Trophoblast cell (in vitro differentiated cells and primary cell): ENCODE measurements at regions not wholly inside any gene's neighbourhood (a gene's known extent, or its start where the extent isn't known, plus 50 kb on each side); places are given as distances from the start of the nearest gene placed in this dataset.
A peak's percentile ranks its signal among the peaks of the same experiment; 100 is the strongest.

Experiments
- DNase-seq, 2 donors: peaks; one replicate each; pipeline ENCODE4 v3.0.0-alpha.2; 2016
- H2AFZ ChIP-seq: 2 replicates; pipeline ENCODE4 v1.6.1; 2013; ENCODE audit warnings: low read length, moderate library complexity, mild to moderate bottlenecking; ENCODE audit not compliant: insufficient read depth, poor library complexity
- H2AK5ac ChIP-seq: 2 replicates; pipeline ENCODE4 v1.6.1; 2013; ENCODE audit warnings: mild to moderate bottlenecking, low read length
- H2BK120ac ChIP-seq: 2 replicates; pipeline ENCODE4 v1.6.1; 2013; ENCODE audit warnings: low read length, mild to moderate bottlenecking, moderate library complexity; ENCODE audit not compliant: insufficient read depth, poor library complexity
- H2BK12ac ChIP-seq: 2 replicates; pipeline ENCODE4 v1.6.1; 2013; ENCODE audit warnings: mild to moderate bottlenecking, low read length, moderate library complexity
- H2BK5ac ChIP-seq: 2 replicates; pipeline ENCODE4 v1.6.1; 2013; ENCODE audit warnings: low read length, low read depth, moderate library complexity, mild to moderate bottlenecking; ENCODE audit not compliant: poor library complexity
- H3K14ac ChIP-seq: 2 replicates; pipeline ENCODE4 v1.6.1; 2013; ENCODE audit warnings: mild to moderate bottlenecking, low read length
- H3K18ac ChIP-seq: 2 replicates; pipeline ENCODE4 v1.6.1; 2013; ENCODE audit warnings: mild to moderate bottlenecking, low read length
- H3K23ac ChIP-seq: 2 replicates; pipeline ENCODE4 v1.6.1; 2013; ENCODE audit warnings: low read length
- H3K27ac ChIP-seq: 2 replicates; pipeline ENCODE4 v1.5.1; 2013; ENCODE audit warnings: low read depth, mild to moderate bottlenecking, inconsistent platforms, low read length, moderate library complexity
- H3K27me3 ChIP-seq: 2 replicates; pipeline ENCODE4 v1.6.1; 2013; ENCODE audit warnings: inconsistent platforms, mild to moderate bottlenecking, low read length, moderate library complexity; ENCODE audit not compliant: insufficient read depth
- H3K36me3 ChIP-seq, 2 experiments: 1 replicate in 1 of 2; 2 replicates in 1 of 2; pipeline ENCODE4 v1.6.1; 2013; ENCODE audit warnings: low read length in 2 of 2, mild to moderate bottlenecking in 2 of 2, moderate library complexity in 1 of 2; ENCODE audit not compliant: insufficient read depth in 2 of 2, control insufficient read depth in 1 of 2
- H3K4ac ChIP-seq: 2 replicates; pipeline ENCODE4 v1.6.1; 2013; ENCODE audit warnings: low read depth, mild to moderate bottlenecking, low read length, moderate library complexity
- H3K4me1 ChIP-seq, 2 experiments: 1 replicate in 1 of 2; 2 replicates in 1 of 2; pipeline ENCODE4 v1.6.1; 2013; ENCODE audit warnings: low read length in 2 of 2, mild to moderate bottlenecking in 2 of 2, moderate library complexity in 1 of 2; ENCODE audit not compliant: insufficient read depth in 2 of 2, control insufficient read depth in 1 of 2
- H3K4me2 ChIP-seq: 2 replicates; pipeline ENCODE4 v1.6.1; 2013; ENCODE audit warnings: inconsistent platforms, mild to moderate bottlenecking, low read length, moderate library complexity
- H3K4me3 ChIP-seq: 2 replicates; pipeline ENCODE4 v1.5.1; 2013; ENCODE audit warnings: mild to moderate bottlenecking, low read depth, low read length, inconsistent platforms
- H3K79me1 ChIP-seq: one replicate; pipeline ENCODE4 v1.6.1; 2013; ENCODE audit warnings: low read length
- H3K79me2 ChIP-seq: 2 replicates; pipeline ENCODE4 v1.6.1; 2013; ENCODE audit warnings: low read length, mild to moderate bottlenecking; ENCODE audit not compliant: control insufficient read depth, insufficient read depth, poor library complexity
- H3K9ac ChIP-seq: 2 replicates; pipeline ENCODE4 v1.6.1; 2013; ENCODE audit warnings: mild to moderate bottlenecking, low read length
- H3K9me3 ChIP-seq: 2 replicates; pipeline ENCODE4 v1.6.1; 2013; ENCODE audit warnings: low read depth, mild to moderate bottlenecking, control low read depth, inconsistent platforms, low read length; ENCODE audit not compliant: insufficient read depth
- H4K12ac ChIP-seq: 2 replicates; pipeline ENCODE4 v1.6.1; 2013; ENCODE audit warnings: low read depth, mild to moderate bottlenecking, low read length, moderate library complexity
- H4K8ac ChIP-seq: 2 replicates; pipeline ENCODE4 v1.6.1; 2013; ENCODE audit warnings: low read depth, mild to moderate bottlenecking, low read length, moderate library complexity
- H4K91ac ChIP-seq: one replicate; pipeline ENCODE4 v1.6.1; 2013; ENCODE audit warnings: low read depth, mild to moderate bottlenecking, low read length, moderate library complexity
- WGBS: extraction: QIAGEN DNeasy Blood & Tissue Kit; methylation state at CpG from one replicate; pipeline ENCODE4 v1.1.7; 2013; ENCODE audit warnings: missing lambda C conversion rate; ENCODE audit not compliant: insufficient read length, insufficient coverage; ENCODE audit errors: extremely low coverage; 5-methylcytosine and 5-hydroxymethylcytosine counted together

DNA sequence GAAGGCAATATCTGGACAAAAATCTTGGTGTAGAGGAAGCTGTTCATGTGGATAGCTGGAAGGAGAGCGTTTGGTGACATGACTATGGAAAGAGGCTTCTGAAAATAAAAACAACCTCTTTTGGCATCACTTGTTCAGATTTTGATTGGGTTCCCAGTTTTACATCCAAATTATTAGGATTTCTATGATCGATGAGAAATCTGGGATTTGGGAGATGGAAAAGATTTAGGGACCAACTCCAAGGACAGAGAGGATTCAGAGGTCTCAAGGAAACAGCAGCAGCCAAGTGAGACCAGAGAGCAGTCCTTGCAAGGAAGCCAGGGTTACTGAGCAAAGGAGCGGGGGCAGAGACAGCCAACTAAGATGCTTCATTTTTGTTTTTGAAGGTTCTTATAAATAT, 441.7 kb downstream of the TRIB2 start:
- Histone ChIP-seq H3K79me1 (no peaks in the 10 kb centered on the region), H3K27me3 (no peaks in the 10 kb centered on the region), H3K4me2 (no peak overlapping the region), H2BK5ac (no peak overlapping the region), H3K4me3 (no peak overlapping the region), H2AK5ac (no peak overlapping the region), H2BK12ac (no peak overlapping the region), H3K4ac (no peak overlapping the region), H4K8ac (no peak overlapping the region), H3K9me3 (peaks cover 2% of the 10 kb centered on the region), H4K12ac (no peak overlapping the region), H3K23ac (no peak overlapping the region), H3K36me3 (no peaks in the 10 kb centered on the region), H2BK120ac (no peak overlapping the region), H4K91ac (no peak overlapping the region), H3K18ac (no peak overlapping the region), H3K27ac (no peak overlapping the region), H3K4me1 (no peaks in the 10 kb centered on the region), H3K9ac (no peak overlapping the region), H2AFZ (no peak overlapping the region), H3K14ac (no peak overlapping the region), H3K79me2 (no peaks in the 10 kb centered on the region)
- no CpG with 5 or more reads among the region's 3 CpGs for WGBS
- no peak for DNase-seq

DNA sequence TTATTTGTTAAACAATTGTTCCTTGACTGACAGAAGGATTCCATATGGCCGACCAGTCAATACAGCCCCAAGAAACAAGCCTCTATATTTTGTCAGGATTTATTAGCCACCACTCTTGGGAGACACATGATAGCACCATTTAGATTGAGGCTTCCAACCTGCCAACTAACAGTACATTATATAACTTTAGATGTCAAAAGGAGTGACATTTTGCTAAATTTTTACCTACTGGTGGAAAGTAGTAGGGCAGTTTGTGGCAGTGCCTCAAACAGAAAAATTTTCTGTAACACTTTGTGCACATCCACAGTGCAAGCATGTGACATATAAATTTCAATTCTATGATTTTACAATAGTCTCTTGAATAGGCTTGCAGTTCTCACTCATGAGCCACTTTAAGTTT, 464.0 kb downstream of the TRIB2 start:
- peaks cover 4% of the 10 kb centered on the region for H3K9me3 ChIP-seq
- H4K12ac ChIP-seq: no peak overlapping the region
- H3K4me3 ChIP-seq: no peak overlapping the region
- H3K23ac ChIP-seq: no peak overlapping the region
- no peaks in the 10 kb centered on the region for H3K4me1 ChIP-seq
- no peak overlapping the region for H3K18ac ChIP-seq
- H2BK5ac ChIP-seq: no peak overlapping the region
- H3K27me3 ChIP-seq: no peaks in the 10 kb centered on the region
- H3K9ac ChIP-seq: no peak overlapping the region
- H3K79me2 ChIP-seq: no peaks in the 10 kb centered on the region
- H2BK120ac ChIP-seq: no peak overlapping the region
- no peaks in the 10 kb centered on the region for H3K36me3 ChIP-seq
- no peak overlapping the region for H3K14ac ChIP-seq
- no peak overlapping the region for H2AK5ac ChIP-seq
- H3K4me2 ChIP-seq: no peak overlapping the region
- H2AFZ ChIP-seq: no peak overlapping the region
- H3K4ac ChIP-seq: no peak overlapping the region
- H3K27ac ChIP-seq: no peak overlapping the region
- WGBS: no CpG with 5 or more reads among the region's 1 CpG
- H4K91ac ChIP-seq: no peak overlapping the region
- H3K79me1 ChIP-seq: no peaks in the 10 kb centered on the region
- H4K8ac ChIP-seq: no peak overlapping the region
- no peak overlapping the region for H2BK12ac ChIP-seq
- no peak for DNase-seq

DNA sequence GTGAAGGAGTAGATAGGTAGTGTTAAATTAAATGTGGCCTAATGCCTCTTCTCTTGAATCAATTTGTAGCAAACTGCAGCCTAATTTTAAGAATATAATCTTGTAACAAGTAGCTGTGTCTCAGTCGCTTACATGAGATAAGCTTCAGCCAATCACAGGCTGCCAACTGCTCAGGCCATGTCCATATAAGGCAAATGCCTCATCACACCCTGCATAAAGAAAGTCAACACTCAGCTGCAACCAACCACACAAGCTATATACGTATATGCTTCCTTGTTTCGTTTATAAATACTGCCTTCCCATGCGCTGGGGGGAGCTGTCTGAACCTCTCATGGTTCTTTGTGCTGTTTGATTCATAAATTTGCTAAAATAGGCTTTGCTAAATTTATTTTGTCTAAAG, 476.3 kb downstream of the TRIB2 start:
- Histone ChIP-seq H3K79me2 (no peaks in the 10 kb centered on the region), H3K9ac (no peak overlapping the region), H2BK120ac (no peak overlapping the region), H3K4me3 (no peak overlapping the region), H3K27me3 (no peaks in the 10 kb centered on the region), H3K4ac (no peak overlapping the region), H3K23ac (no peak overlapping the region), H2BK5ac (no peak overlapping the region), H2AK5ac (no peak overlapping the region), H3K79me1 (no peaks in the 10 kb centered on the region), H3K4me2 (no peak overlapping the region), H4K8ac (no peak overlapping the region), H2AFZ (no peak overlapping the region), H3K14ac (no peak overlapping the region), H3K36me3 (no peaks in the 10 kb centered on the region), H3K18ac (no peak overlapping the region), H3K4me1 (no peaks in the 10 kb centered on the region), H2BK12ac (no peak overlapping the region), H3K9me3 (no peaks in the 10 kb centered on the region), H3K27ac (no peak overlapping the region), H4K12ac (no peak overlapping the region), H4K91ac (no peak overlapping the region)
- WGBS: no CpG with 5 or more reads among the region's 4 CpGs
- DNase-seq: no peak

DNA sequence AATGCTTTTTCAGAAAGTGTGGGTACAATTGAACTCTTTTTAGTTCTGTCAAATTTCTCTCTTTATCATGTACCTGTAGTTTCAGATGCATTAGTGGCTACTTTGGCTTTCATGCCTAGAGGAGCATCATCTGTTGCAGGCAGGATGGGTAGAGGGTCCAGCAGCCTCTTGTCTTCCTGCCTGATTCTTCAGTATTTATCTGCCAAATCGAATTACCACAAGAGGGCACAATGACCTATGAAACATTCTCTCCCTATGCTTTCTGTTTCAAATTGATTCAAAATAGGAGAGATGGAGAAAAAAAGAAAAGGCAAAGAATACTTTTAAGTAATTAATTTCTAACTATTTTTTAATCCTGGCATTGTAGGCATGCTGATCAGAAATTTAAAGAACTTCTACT, 477.2 kb downstream of the TRIB2 start:
- H3K9me3 ChIP-seq: no peaks in the 10 kb centered on the region

More for the DNA sequence above, 477.2 kb downstream of the TRIB2 start:
- no peaks in the 10 kb centered on the region for H3K79me2 ChIP-seq
- H3K4me2 ChIP-seq: no peak overlapping the region
- no peaks in the 10 kb centered on the region for H3K4me1 ChIP-seq
- no peak overlapping the region for H2BK5ac ChIP-seq
- H3K14ac ChIP-seq: no peak overlapping the region
- DNase-seq: peak in 1 of 2 donors; percentile 40
- no peak overlapping the region for H2BK12ac ChIP-seq
- H3K9ac ChIP-seq: no peak overlapping the region
- H3K79me1 ChIP-seq: no peaks in the 10 kb centered on the region
- H3K23ac ChIP-seq: no peak overlapping the region
- no peak overlapping the region for H3K27ac ChIP-seq
- H4K12ac ChIP-seq: no peak overlapping the region
- H2BK120ac ChIP-seq: no peak overlapping the region
- H3K4ac ChIP-seq: no peak overlapping the region
- H3K18ac ChIP-seq: no peak overlapping the region
- no peaks in the 10 kb centered on the region for H3K27me3 ChIP-seq
- no peak overlapping the region for H4K8ac ChIP-seq
- H3K4me3 ChIP-seq: no peak overlapping the region
- no peaks in the 10 kb centered on the region for H3K36me3 ChIP-seq
- no peak overlapping the region for H4K91ac ChIP-seq
- WGBS: no CpG with 5 or more reads among the region's 1 CpG
- H2AK5ac ChIP-seq: no peak overlapping the region
- no peak overlapping the region for H2AFZ ChIP-seq
